HL-60 (cell line): ENCODE measurements at regions not wholly inside any gene's neighbourhood (a gene's known extent, or its start where the extent isn't known, plus 50 kb on each side); places are given as distances from the start of the nearest gene placed in this dataset.

ENCODE experiments used
- DNase-seq, 2 experiments: peaks; one replicate each; pipeline ENCODE4 v3.0.0-alpha.2; 2010 to 2020; ENCODE audit warnings: low read depth in 1 of 2, low spot score in 1 of 2
- H3K27ac ChIP-seq: fragments of 250-450 bp; sonication (Bioruptor Pico); replicated peaks from 2 replicates; pipeline ENCODE4 v1.5.1; 2020; ENCODE audit warnings: mild to moderate bottlenecking, moderate library complexity
- H3K27me3 ChIP-seq: fragments of 250-450 bp; sonication (Bioruptor Pico); 2 replicates; pipeline ENCODE4 v1.5.1; 2021; ENCODE audit warnings: mild to moderate bottlenecking, moderate library complexity; ENCODE audit not compliant: insufficient read depth, poor library complexity, severe bottlenecking
- H3K4me3 ChIP-seq: replicated peaks from 2 replicates; pipeline ENCODE4 v1.5.1; 2011; ENCODE audit warnings: mild to moderate bottlenecking, control low read depth, low read length; ENCODE audit not compliant: insufficient read depth
- GABPA ChIP-seq: IDR thresholded peaks from 2 replicates; pipeline ENCODE4 v1.6.1; 2012; ENCODE audit warnings: low read depth
- POLR2AphosphoS5 ChIP-seq: IDR thresholded peaks from 2 replicates; pipeline ENCODE4 v1.6.1; 2012; ENCODE audit warnings: low read depth
- SPI1 ChIP-seq: IDR thresholded peaks from 2 replicates; pipeline ENCODE4 v1.6.1; 2012; ENCODE audit warnings: low read depth, mild to moderate bottlenecking, borderline replicate concordance
- TF ChIP-seq, protein P1 (sequence below): IDR thresholded peaks from one replicate; pipeline ENCODE4 v1.5.1; 2011; ENCODE audit warnings: low read length, control low read depth, inconsistent platforms; ENCODE audit not compliant: insufficient read depth
- TF ChIP-seq, protein P2 (sequence below): IDR thresholded peaks from 2 replicates; pipeline ENCODE4 v1.6.1; 2012; ENCODE audit warnings: low read depth; ENCODE audit not compliant: insufficient replicate concordance

DNA sequence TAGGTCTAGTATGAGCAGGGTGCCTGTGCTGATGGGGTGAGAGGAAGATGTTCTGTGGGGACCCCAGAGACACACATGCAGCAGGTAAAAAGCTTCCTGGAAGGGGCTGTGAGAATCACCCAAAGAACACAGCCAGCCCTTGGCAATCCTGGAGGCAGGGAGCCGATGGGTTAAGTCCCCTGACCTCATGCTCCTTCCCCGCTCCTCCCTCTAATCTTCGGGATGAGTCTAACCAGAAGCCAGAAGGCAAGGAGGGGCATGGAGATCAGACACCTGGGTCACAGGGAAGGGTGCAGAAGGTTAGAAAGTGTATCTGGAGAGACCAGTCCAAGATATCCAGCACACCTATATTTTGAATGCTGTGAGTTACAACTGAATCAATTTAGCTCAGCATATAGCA is 274.1 kb upstream of the PAPPA start:
- DNase-seq = no peak
- TF ChIP-seq, protein P1, sequence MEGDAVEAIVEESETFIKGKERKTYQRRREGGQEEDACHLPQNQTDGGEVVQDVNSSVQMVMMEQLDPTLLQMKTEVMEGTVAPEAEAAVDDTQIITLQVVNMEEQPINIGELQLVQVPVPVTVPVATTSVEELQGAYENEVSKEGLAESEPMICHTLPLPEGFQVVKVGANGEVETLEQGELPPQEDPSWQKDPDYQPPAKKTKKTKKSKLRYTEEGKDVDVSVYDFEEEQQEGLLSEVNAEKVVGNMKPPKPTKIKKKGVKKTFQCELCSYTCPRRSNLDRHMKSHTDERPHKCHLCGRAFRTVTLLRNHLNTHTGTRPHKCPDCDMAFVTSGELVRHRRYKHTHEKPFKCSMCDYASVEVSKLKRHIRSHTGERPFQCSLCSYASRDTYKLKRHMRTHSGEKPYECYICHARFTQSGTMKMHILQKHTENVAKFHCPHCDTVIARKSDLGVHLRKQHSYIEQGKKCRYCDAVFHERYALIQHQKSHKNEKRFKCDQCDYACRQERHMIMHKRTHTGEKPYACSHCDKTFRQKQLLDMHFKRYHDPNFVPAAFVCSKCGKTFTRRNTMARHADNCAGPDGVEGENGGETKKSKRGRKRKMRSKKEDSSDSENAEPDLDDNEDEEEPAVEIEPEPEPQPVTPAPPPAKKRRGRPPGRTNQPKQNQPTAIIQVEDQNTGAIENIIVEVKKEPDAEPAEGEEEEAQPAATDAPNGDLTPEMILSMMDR = no peak
- TF ChIP-seq POLR2AphosphoS5 (no peak), GABPA (no peak), SPI1 (no peak)
- TF ChIP-seq, protein P2, sequence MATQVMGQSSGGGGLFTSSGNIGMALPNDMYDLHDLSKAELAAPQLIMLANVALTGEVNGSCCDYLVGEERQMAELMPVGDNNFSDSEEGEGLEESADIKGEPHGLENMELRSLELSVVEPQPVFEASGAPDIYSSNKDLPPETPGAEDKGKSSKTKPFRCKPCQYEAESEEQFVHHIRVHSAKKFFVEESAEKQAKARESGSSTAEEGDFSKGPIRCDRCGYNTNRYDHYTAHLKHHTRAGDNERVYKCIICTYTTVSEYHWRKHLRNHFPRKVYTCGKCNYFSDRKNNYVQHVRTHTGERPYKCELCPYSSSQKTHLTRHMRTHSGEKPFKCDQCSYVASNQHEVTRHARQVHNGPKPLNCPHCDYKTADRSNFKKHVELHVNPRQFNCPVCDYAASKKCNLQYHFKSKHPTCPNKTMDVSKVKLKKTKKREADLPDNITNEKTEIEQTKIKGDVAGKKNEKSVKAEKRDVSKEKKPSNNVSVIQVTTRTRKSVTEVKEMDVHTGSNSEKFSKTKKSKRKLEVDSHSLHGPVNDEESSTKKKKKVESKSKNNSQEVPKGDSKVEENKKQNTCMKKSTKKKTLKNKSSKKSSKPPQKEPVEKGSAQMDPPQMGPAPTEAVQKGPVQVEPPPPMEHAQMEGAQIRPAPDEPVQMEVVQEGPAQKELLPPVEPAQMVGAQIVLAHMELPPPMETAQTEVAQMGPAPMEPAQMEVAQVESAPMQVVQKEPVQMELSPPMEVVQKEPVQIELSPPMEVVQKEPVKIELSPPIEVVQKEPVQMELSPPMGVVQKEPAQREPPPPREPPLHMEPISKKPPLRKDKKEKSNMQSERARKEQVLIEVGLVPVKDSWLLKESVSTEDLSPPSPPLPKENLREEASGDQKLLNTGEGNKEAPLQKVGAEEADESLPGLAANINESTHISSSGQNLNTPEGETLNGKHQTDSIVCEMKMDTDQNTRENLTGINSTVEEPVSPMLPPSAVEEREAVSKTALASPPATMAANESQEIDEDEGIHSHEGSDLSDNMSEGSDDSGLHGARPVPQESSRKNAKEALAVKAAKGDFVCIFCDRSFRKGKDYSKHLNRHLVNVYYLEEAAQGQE = no peak

DNA sequence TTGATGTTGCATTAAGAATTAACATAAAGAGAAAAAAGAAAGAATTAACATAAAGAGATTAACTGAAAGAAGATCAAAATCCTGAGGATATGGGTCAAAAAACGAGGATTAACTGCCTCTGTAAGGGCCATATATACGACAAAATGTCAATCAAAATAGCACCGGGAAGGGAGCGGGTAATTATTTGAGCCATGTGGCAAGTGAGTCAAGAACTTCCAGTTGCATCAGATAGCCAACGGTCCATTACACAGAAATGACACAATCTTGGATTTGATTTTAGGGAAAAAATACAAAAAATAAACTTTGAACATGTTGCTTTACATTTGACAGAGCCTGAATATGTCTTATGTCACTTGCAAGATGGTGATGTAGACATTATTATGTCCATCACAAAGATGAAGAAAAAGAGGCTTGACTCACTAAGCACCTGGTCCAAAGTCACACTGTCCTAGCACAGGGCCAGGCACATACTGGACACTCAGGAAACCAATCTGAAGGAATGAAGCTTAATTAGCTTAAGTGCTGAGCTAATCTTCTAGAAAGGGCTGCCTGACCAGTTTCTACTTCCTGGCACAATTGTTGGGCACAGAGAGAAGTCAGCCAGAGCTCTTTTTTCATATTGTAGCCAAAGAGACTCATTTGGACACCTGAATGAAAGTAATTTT is 273.2 kb upstream of the PAPPA start:
- DNase-seq = no peak
- H3K27me3 ChIP-seq = no peaks in the 10 kb centered on the region
- TF ChIP-seq, protein P1 = no peak
- TF ChIP-seq SPI1 (no peak), POLR2AphosphoS5 (no peak), GABPA (no peak)
- TF ChIP-seq, protein P2 = no peak
- no peak overlapping the region for H3K27ac ChIP-seq
- H3K4me3 ChIP-seq = no peak overlapping the region

More for the DNA sequence above, 274.1 kb upstream of the PAPPA start:
- H3K27me3 ChIP-seq = no peaks in the 10 kb centered on the region
- no peak overlapping the region for H3K27ac ChIP-seq
- no peak overlapping the region for H3K4me3 ChIP-seq

DNA sequence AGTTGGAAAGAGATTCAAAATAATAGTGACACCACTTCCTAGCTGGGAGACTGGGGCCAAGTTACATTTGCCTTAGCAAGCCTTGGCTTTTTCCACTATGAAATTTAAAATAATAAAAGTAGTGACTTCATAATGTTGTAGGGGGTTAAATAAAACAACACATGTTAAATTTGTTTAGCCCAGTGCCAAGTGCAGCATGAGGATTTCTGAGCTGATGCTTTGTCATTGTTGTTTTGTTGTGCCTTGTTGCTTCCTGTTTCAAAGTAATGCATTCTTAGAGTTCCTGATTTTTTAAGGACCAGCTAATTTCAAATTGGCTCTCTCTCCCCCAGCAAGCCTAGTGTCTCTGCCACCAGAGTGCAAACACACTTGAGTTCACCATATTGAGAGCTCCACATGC is 270.7 kb upstream of the PAPPA start:
- Histone ChIP-seq H3K27me3 (no peaks in the 10 kb centered on the region), H3K27ac (no peak overlapping the region), H3K4me3 (no peak overlapping the region)
- TF ChIP-seq SPI1 = no peak
- TF ChIP-seq, protein P1 = no peak
- no peak for TF ChIP-seq POLR2AphosphoS5
- TF ChIP-seq, protein P2 = no peak
- no peak for TF ChIP-seq GABPA
- no peak for DNase-seq
